ENCODE measurements at regions not wholly inside any gene's neighbourhood (a gene's known extent, or its start where the extent isn't known, plus 50 kb on each side); places are given as distances from the start of the nearest gene placed in this dataset.
"Not testable (repeated sequence)": the region's sequence is repeated elsewhere in the genome, so short reads cannot be mapped to it uniquely, and the experiment has no call there.

DNA sequence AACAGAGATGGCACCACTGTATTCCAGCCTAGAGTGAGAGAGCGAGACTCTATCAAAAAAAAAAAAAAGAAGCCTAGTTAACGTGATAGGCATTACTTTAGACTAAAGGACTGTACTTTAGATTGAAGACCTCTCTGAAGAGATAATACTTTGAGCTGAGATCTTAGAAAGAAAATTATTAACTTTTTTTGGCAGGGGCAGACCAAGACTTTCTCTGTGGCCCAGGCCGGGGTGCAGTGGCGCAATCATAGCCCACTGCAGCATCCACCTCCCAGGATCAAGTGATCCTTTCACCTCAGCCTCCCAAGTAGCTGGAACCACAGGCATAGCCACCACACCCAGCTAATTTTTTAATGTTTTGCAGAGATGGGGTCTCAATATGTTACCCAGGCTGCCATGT lies 75.7 kb upstream of the TNRC6A start:
- DNase-seq = no peak
- TF ChIP-seq CTCF (IDR thresholded peaks at IDR 0.05) = no peak
- no peaks in the 10 kb centered on the region for H3K9me3 Mint-ChIP-seq
- H3K36me3 Mint-ChIP-seq (ENCODE audit: low read depth) = peaks cover under 1% of the 10 kb centered on the region; the same call in 1 of the 2 replicates
- no peaks in the 10 kb centered on the region for H3K27me3 Mint-ChIP-seq (ENCODE audit: insufficient read depth)
- peaks cover 13% of the 10 kb centered on the region for H3K4me1 Mint-ChIP-seq (ENCODE audit: low read depth)
- H3K27ac Mint-ChIP-seq = no peak overlapping the region
- no peak overlapping the region for H3K4me3 Mint-ChIP-seq

DNA sequence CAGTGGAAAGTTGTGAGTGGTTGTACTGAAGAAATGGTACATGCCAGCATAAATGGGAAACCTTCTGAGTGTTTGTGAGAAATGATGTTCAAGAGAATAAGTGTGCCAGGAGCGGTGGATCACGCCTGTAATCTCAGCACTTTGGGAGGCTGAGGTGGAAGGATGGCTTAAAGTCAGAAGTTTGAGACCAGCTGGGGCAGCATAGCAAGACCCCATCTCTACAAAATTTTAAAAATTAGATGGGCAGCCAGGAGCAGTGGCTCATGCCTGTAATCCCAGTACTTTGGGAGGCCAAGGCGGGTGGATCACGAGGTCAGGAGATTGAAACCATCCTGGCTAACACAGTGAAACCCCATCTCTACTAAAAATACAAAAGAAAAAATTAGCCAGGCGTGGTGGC lies 63.5 kb upstream of the TNRC6A start:
- peaks cover 29% of the 10 kb centered on the region for H3K4me1 Mint-ChIP-seq (ENCODE audit: low read depth)
- H3K36me3 Mint-ChIP-seq (ENCODE audit: low read depth); H3K4me3 Mint-ChIP-seq; H3K27me3 Mint-ChIP-seq (ENCODE audit: insufficient read depth); H3K9me3 Mint-ChIP-seq; DNase-seq; H3K27ac Mint-ChIP-seq: not testable (repeated sequence)

GRCh38 chr16:24667244-24667764 lies 62.1 kb upstream of the TNRC6A start:
- Mint-ChIP-seq H3K4me1 (ENCODE audit: low read depth) (peaks cover 38% of the 10 kb centered on the region), H3K27ac (peak overlapping the region; percentile 26)
- TF ChIP-seq CTCF (IDR thresholded peaks at IDR 0.05) = no peak

DNA sequence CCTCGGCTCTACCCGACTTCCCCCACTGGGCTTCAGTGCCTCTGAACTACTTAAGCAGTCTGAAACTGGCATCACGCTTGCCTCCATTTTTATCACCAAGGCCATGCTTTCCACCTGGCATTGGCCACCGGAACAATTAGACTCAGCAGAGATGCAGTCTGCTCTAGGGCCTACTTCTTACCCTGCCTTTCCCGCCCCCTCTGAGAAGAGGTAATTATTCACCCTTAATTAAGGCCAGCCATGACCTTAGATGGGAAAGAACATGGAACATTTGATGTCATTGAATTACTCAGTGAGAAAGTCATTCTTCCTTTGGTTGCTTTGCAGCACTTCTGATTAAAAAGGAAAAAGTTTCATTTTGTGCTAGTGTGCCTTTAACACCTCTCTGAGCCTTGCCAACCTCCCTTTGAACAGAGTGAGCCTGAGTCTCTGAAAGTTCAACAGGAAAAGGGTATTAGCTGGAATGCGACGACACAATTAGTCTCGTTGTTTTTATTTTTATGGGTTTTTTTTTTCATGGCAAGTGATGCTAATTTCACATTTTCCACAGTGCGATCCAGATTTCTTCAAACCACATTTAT lies 60.9 kb upstream of the TNRC6A start:
- H3K9me3 Mint-ChIP-seq = no peaks in the 10 kb centered on the region
- peak overlapping the region; percentile 98 for H3K27ac Mint-ChIP-seq
- no peaks in the 10 kb centered on the region; the same call in none of the 2 replicates for H3K27me3 Mint-ChIP-seq (ENCODE audit: insufficient read depth)
- no peak for TF ChIP-seq CTCF (IDR thresholded peaks at IDR 0.05)
- peak; percentile 38 for DNase-seq
- peak overlapping the region; percentile 69; the same call in 1 of the 2 replicates for H3K4me3 Mint-ChIP-seq
- H3K4me1 Mint-ChIP-seq (ENCODE audit: low read depth) = peaks cover 38% of the 10 kb centered on the region
- H3K36me3 Mint-ChIP-seq (ENCODE audit: low read depth) = no peaks in the 10 kb centered on the region

More at GRCh38 chr16:24667244-24667764, 62.1 kb upstream of the TNRC6A start:
- H3K27me3 Mint-ChIP-seq (ENCODE audit: insufficient read depth) = no peaks in the 10 kb centered on the region; the same call in none of the 2 replicates
- no peak for DNase-seq
- no peaks in the 10 kb centered on the region for H3K9me3 Mint-ChIP-seq
- H3K4me3 Mint-ChIP-seq = no peak overlapping the region
- H3K36me3 Mint-ChIP-seq (ENCODE audit: low read depth) = no peaks in the 10 kb centered on the region

DNA sequence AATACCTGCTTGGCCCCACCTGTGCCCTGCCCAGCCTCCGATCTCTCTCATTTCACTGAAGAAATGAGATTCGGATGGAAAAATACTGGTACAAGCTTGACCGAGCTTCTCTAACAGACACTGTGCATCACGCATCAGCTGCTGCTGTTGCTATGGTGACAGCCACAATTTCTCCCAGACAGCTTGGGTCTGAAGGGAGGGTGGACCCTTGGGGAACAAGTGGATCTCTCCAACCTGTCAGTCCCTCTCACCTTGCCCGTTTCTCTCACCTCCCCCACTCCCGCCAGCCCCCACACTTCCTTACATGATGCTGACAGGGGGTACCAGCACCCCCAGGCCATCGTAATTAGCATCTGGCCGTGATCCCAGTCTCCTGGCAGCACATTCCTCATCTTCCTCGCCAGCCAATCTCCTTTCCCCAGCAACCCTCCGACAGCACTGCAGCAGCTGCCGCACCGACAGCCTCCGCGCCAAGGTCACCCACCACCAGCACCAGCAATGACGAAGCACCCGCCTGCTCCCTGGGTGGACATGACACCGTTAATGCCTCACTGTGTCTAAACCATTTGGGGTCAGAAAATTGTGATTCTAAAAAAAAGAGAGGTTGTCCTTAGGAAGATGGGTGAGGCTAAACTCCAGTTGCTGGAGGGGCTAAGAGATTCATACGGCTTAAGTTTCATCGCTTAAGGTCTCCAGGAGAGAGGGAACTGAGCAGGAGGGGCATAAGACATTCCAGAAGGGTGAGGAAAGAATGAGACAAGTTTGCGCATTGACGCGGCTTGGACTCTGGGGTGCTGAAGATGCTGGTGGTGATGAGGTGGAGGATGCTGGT lies 58.6 kb upstream of the TNRC6A start:
- Mint-ChIP-seq H3K9me3 (no peaks in the 10 kb centered on the region), H3K27ac (peak overlapping the region; percentile 98), H3K4me1 (ENCODE audit: low read depth) (peaks cover 38% of the 10 kb centered on the region), H3K4me3 (peak overlapping the region; percentile 81), H3K36me3 (ENCODE audit: low read depth) (no peaks in the 10 kb centered on the region), H3K27me3 (ENCODE audit: insufficient read depth) (no peaks in the 10 kb centered on the region; the same call in none of the 2 replicates)
- TF ChIP-seq CTCF (IDR thresholded peaks at IDR 0.05) = no peak
- DNase-seq = peak; percentile 96

- H3K4me3 Mint-ChIP-seq = peak overlapping the region; percentile 81
- H3K36me3 Mint-ChIP-seq (ENCODE audit: low read depth) = no peaks in the 10 kb centered on the region
- H3K27me3 Mint-ChIP-seq (ENCODE audit: insufficient read depth) = no peaks in the 10 kb centered on the region; the same call in 1 of the 2 replicates
- peak; percentile 64 for TF ChIP-seq CTCF (IDR thresholded peaks at IDR 0.05)
- peaks cover 38% of the 10 kb centered on the region for H3K4me1 Mint-ChIP-seq (ENCODE audit: low read depth)
- DNase-seq = no peak
- H3K9me3 Mint-ChIP-seq = no peaks in the 10 kb centered on the region
- peak overlapping the region; percentile 98 for H3K27ac Mint-ChIP-seq
Observed at GRCh38 chr16:24671455-24671954, 57.9 kb upstream of the TNRC6A start.

All from HFFc6 (cell line).